Liver (tissue), 3 donors: ENCODE measurements at regions not wholly inside any gene's neighbourhood (a gene's known extent, or its start where the extent isn't known, plus 50 kb on each side); places are given as distances from the start of the nearest gene placed in this dataset.

ENCODE experiments used
- CTCF ChIP-seq: fragments of 150-350 bp; IDR thresholded peaks from 2 replicates; pipeline ENCODE4 v1.5.1; 2017; ENCODE audit warnings: improper control_type of control experiment, low read depth, low read length; ENCODE audit not compliant: missing input control
- TAF1 ChIP-seq: conservative IDR thresholded peaks from 2 replicates; pipeline ENCODE4 v1.6.1; 2016; ENCODE audit warnings: antibody characterized with exemption, mild to moderate bottlenecking
- donor health status: healthy.
- donor health status: healthy.

GRCh38 chr6:139593081-139593480, 218.6 kb upstream of the CITED2 start:
- no peak for TF ChIP-seq CTCF
- no peak for TF ChIP-seq TAF1
